Peyer's patch (tissue), 4 donors: ENCODE measurements at regions not wholly inside any gene's neighbourhood (a gene's known extent, or its start where the extent isn't known, plus 50 kb on each side); places are given as distances from the start of the nearest gene placed in this dataset.

Source experiments
- POLR2A ChIP-seq, 2 donors: fragments of 450-650 bp; IDR thresholded peaks; one replicate each; pipeline ENCODE4 v1.5.1; 2017; ENCODE audit warnings: antibody characterized with exemption in 2 of 2, mild to moderate bottlenecking in 2 of 2, moderate library complexity in 2 of 2
- TF ChIP-seq, protein P1 (sequence below), 6 experiments: fragments of 450-650 bp in 4 of 6; fragments of 200-600 bp in 2 of 6; sonication (generic) in 1 of 6; IDR thresholded peaks; one replicate each; pipeline ENCODE4 v1.5.1; 2017 to 2019; ENCODE audit warnings: antibody characterized with exemption in 6 of 6, mild to moderate bottlenecking in 3 of 6, moderate library complexity in 1 of 6

DNA sequence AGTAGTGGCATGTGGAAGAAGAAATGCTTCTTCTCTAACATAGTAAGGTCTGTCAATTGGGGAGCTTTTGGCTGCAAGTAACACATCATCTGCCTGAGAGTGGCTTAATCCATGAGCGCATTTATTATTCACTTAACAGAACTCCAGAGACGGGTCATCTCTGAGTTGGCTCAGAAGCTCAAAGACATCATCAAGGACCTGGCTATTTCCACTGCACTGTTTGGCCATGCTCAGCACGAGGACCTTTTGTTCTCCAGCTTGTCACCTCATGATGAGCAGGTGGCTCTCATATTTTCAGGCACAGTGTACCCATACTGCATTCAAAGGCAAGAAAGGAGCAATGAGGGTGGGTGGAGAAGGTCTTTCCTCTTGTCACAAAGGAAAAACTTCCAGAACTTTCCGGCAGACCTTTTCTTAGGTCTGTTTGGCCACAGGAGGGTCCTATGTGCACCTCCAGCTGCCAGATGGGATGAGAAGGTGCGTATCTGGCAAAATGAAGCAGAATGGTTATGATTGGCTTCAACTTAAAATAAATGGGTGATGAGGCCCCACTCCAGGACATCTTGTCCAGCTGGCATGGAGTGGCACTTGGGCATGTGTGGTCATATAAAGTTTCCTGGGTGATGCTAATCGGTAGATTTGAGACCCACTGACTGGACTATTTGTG, 55.6 kb upstream of the SHH start:
- TF ChIP-seq, protein P1, sequence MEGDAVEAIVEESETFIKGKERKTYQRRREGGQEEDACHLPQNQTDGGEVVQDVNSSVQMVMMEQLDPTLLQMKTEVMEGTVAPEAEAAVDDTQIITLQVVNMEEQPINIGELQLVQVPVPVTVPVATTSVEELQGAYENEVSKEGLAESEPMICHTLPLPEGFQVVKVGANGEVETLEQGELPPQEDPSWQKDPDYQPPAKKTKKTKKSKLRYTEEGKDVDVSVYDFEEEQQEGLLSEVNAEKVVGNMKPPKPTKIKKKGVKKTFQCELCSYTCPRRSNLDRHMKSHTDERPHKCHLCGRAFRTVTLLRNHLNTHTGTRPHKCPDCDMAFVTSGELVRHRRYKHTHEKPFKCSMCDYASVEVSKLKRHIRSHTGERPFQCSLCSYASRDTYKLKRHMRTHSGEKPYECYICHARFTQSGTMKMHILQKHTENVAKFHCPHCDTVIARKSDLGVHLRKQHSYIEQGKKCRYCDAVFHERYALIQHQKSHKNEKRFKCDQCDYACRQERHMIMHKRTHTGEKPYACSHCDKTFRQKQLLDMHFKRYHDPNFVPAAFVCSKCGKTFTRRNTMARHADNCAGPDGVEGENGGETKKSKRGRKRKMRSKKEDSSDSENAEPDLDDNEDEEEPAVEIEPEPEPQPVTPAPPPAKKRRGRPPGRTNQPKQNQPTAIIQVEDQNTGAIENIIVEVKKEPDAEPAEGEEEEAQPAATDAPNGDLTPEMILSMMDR (IDR thresholded peaks at IDR 0.05): no peak
- TF ChIP-seq POLR2A (IDR thresholded peaks at IDR 0.05): no peak
